NCI-H226 (cell line): ENCODE measurements at regions not wholly inside any gene's neighbourhood (a gene's known extent, or its start where the extent isn't known, plus 50 kb on each side); places are given as distances from the start of the nearest gene placed in this dataset.

Experiments used
- DNase-seq: peaks from one replicate; pipeline ENCODE4 v3.0.0-alpha.2; 2015

GRCh38 chr6:114595591-114595990, 252.8 kb upstream of the HS3ST5 start:
- no peak for DNase-seq

DNA sequence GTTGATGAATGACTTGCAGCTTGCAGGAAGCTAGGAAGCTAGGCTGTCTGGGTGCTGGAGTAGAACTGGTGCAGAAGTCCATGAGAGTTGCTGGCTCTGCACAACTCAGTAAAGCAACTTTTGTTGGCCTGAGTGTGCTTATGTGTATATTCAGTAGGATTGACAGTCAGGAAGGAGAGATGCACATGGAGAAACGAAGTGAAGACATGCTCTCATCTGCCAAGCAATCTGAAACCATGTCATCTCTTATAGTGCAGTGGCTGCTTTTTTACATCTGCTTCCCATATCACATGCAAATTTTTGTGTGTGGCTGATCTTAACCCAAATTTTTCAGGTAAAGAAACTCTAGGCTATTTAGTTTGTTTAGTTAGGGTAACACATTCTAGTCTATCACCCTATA, 252.4 kb upstream of the HS3ST5 start:
- DNase-seq = no peak

- DNase-seq = no peak
Observed at GRCh38 chr6:114592506-114592905, 249.7 kb upstream of the HS3ST5 start.

- DNase-seq = no peak
Observed at GRCh38 chr6:114588726-114589125, 245.9 kb upstream of the HS3ST5 start.

DNA sequence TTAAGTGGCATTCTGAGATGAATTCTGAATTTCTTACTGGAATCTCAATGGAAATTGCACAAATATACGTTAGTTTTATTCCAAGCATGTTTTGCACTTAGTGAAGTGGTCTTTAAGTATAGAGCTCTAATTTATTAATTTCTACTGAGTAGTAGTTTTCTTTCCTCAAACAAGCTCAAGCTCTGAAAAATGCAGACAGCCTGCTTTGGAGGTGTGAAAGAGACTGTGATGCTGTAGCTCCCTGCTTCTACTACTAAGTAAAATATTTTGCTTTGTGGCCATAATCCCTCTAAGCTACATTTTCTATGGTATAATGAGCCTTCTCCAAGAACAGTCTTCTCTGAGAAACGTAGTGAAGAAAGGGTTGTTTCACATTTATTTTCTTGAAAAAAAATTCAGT, 243.5 kb upstream of the HS3ST5 start:
- no peak for DNase-seq

DNA sequence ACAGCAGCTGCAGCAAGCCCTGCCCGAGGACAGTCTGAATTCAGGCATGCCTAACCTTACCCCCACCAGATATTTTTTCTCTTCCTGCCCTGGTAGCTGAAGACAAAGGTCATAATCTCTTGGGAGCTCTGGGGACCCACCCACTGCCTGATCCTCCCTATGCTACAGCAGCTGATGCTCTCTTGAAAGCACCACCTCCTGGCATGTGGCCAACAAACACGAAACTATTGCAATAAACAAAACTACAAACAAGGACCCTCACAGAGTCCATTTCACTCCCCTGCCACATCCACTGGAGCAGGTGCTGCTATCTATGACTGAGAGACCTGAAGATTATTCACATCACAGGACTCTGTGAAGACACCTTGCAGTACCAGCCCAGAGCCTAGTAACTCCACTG, 238.5 kb upstream of the HS3ST5 start:
- no peak for DNase-seq

GRCh38 chr6:114580882-114581281, 238.1 kb upstream of the HS3ST5 start:
- no peak for DNase-seq

- DNase-seq = no peak
Observed at GRCh38 chr6:114579486-114579885, 236.7 kb upstream of the HS3ST5 start.

DNA sequence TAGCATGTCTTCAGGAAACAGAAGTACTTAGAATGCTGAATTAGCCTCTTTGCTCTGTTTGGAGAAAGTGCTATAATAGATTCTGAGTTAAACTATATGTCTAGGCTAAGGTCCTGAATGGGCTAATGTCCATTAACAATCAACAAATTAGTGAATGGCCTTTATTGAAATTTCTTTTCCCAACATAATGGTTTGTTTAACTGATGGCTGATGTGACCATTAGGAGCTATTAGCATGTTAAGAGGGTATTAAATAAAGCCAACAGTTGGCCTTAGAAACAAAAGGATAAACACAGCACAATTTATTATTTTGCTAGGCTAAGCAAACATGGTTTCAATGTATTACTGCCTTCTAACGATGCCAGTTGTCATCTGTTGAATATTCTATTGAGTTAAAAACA, 234.3 kb upstream of the HS3ST5 start:
- DNase-seq = no peak

DNA sequence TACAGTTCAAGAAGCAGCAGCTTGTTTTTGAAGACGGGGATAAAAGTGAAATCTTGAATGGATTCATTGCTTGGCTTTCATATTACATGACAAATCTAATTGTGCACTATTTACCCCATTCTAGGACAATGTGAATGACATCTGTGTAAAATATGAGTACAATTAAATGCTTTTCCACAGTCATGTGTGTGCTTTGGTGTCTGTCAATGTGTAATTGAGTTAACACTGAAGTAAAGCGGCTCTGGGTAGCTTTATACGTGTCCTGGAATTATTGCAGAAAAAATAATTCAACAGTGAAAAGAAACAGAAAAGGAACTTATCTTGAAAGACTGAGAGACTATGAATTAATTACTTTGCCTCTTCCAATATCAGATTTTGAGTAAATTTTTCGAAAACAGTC, 233.5 kb upstream of the HS3ST5 start:
- DNase-seq = no peak

GRCh38 chr6:114569669-114570068, 226.8 kb upstream of the HS3ST5 start:
- no peak for DNase-seq

GRCh38 chr6:114564302-114564933, 221.6 kb upstream of the HS3ST5 start:
- DNase-seq = no peak

GRCh38 chr6:114559419-114559818, 216.6 kb upstream of the HS3ST5 start:
- no peak for DNase-seq

GRCh38 chr6:114558153-114558552, 215.3 kb upstream of the HS3ST5 start:
- DNase-seq = no peak

GRCh38 chr6:114556846-114557488, 214.1 kb upstream of the HS3ST5 start:
- no peak for DNase-seq

- DNase-seq = no peak
Observed at GRCh38 chr6:114550316-114550715, 207.5 kb upstream of the HS3ST5 start.

DNA sequence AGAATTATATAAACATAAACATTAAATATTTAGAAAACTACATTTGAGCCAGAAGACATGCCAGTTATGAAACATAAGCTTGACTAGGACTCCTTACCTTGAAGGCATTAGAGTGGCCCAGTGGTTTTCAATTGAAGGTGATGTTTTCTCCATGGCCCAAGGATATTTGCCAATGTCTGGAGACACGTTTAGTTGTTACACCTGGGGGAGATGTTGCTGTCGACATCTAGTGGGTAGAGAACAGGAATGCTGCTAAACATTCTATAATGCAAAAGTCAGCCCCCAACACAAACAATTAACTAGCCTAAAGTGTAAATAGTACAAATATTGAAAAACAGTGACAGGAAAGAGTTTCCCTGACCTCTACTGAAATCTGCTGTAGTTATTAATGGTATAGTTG, 200.9 kb upstream of the HS3ST5 start:
- DNase-seq = no peak

DNA sequence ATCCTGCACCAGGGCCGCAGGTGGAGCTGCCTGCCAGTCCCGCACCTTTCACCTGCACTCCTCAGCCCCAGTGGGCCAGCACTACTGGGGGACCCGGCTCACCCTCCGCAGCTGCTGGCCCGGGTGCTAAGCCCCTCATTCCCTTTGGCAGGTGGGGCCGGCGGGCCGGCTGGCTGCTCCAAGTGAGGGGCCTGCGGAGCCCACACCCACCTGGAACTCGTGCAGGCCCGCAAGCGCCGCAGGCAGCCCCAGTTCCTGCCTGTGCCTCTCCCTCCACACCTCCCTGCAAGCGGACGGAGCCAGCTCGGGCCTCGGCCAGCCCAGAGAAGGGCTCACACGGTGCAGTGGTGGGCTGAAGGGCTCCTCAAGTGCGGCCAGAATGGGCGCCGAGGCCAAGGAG, 199.0 kb upstream of the HS3ST5 start:
- DNase-seq = no peak

- DNase-seq = no peak
Observed at GRCh38 chr6:114537977-114538376, 195.2 kb upstream of the HS3ST5 start.

GRCh38 chr6:114534813-114535212, 192.0 kb upstream of the HS3ST5 start:
- no peak for DNase-seq

GRCh38 chr6:114524081-114524480, 181.3 kb upstream of the HS3ST5 start:
- DNase-seq = no peak

DNA sequence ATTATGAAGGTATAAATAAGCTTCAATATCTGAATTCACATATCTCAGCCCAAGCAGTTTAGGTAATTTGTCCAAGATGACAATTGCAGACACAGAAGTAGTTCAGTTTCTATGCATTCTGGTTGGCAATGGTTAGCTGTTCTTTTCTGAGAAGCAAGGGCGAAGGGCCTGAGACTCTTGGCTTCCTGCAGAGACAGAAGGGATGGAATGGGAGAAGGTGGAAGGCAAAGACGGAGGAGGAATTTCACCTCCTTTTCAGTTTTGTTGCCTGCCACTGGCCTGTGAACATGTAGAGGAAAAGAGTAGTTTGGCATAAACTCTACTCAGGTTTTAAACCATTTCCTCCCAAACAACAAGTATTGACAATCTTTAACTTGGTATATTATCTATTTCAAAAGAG, 180.7 kb upstream of the HS3ST5 start:
- DNase-seq = no peak

- no peak for DNase-seq
Observed at GRCh38 chr6:114521926-114522325, 179.1 kb upstream of the HS3ST5 start.

DNA sequence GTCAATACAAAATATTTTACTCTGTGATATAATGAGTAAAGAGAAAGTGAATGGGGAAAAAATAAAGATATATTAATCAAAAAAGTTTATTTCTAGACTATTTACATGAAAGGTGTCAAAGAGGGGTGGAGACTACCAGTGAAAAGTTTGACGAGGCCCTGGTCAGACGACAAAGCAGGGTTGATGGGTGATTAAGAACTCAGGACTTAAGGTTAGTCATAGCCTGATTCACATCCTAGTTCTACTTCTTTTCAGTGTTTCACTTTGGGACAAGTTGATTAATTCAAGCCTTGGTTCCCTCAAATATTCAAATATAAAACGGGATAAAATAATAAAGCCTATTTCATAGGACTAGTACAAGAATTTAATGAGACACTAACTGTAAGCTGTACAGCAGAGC, 178.2 kb upstream of the HS3ST5 start:
- DNase-seq = no peak

DNA sequence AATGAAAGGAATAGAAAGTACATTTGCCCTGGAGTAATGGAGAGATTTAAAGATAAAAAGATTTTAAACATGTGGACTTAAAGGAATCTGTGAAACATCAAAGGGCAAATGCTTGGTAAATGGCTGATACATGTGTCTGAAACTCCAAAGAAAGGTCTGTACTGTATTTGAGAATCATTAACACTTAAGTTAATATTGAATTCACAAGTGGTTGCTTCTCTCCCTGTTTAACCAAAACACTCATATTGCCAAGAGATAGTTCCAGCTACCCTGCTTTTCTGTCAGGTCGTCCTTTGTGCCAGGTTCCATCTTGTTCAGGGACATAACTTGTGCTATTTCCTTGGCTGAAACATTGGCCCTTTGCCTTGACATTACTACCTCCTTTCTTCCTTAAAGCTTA, 171.3 kb upstream of the HS3ST5 start:
- no peak for DNase-seq
